Ishikawa (cell line): ENCODE measurements at regions not wholly inside any gene's neighbourhood (a gene's known extent, or its start where the extent isn't known, plus 50 kb on each side); places are given as distances from the start of the nearest gene placed in this dataset.

Experiments
- CEBPB ChIP-seq: IDR thresholded peaks from 2 replicates; pipeline ENCODE4 v1.6.1; 2012
- CREB1 ChIP-seq: IDR thresholded peaks from 2 replicates; pipeline ENCODE4 v1.6.1; 2012; ENCODE audit warnings: low read depth
- EGR1 ChIP-seq: IDR thresholded peaks from 2 replicates; pipeline ENCODE4 v1.6.1; 2012
- EP300 ChIP-seq: IDR thresholded peaks from 2 replicates; pipeline ENCODE4 v1.6.1; 2012; ENCODE audit warnings: borderline replicate concordance
- FOXM1 ChIP-seq: IDR thresholded peaks from 2 replicates; pipeline ENCODE4 v1.6.1; 2012; ENCODE audit warnings: low read depth, borderline replicate concordance
- NFIC ChIP-seq: IDR thresholded peaks from 2 replicates; pipeline ENCODE4 v1.6.1; 2012
- RAD21 ChIP-seq: IDR thresholded peaks from 2 replicates; pipeline ENCODE4 v1.6.1; 2012; ENCODE audit warnings: low read depth
- TAF1 ChIP-seq: IDR thresholded peaks from 2 replicates; pipeline ENCODE4 v1.6.1; 2012; ENCODE audit warnings: low read depth, mild to moderate bottlenecking
- TCF12 ChIP-seq: IDR thresholded peaks from 2 replicates; pipeline ENCODE4 v1.6.1; 2012; ENCODE audit warnings: low read depth
- TEAD4 ChIP-seq: IDR thresholded peaks from 2 replicates; pipeline ENCODE4 v1.6.1; 2012
- YY1 ChIP-seq: IDR thresholded peaks from 2 replicates; pipeline ENCODE4 v1.6.1; 2012; ENCODE audit warnings: low read depth
- ZBTB7A ChIP-seq: IDR thresholded peaks from 2 replicates; pipeline ENCODE4 v1.6.1; 2012; ENCODE audit warnings: low read depth
- TF ChIP-seq, protein P1 (sequence below): IDR thresholded peaks from 2 replicates; pipeline ENCODE4 v1.6.1; 2012; ENCODE audit warnings: low read depth, mild to moderate bottlenecking
- TF ChIP-seq, protein P2 (sequence below): IDR thresholded peaks from 2 replicates; pipeline ENCODE4 v1.6.1; 2012
- TF ChIP-seq, protein P3 (sequence below): IDR thresholded peaks from 2 replicates; pipeline ENCODE4 v1.6.1; 2012

DNA sequence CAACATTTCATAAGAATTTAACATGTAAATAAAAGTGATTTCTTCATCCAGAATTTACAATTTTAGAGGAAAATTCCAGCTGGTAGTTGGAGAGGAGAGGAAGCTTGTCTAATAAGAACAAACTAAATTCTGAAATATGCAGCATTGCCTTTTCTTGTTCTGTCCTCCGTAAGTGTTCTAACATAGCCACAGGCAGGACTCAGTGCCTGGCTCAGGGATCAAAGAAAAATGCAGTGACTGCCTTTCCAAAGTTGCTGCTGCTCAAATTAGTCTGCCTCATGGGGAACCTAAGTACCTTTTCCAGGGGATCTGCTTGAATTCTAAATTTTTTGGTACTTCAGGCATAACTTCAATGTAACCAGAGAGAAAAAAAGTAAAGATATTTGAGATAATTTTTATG, 713.0 kb upstream of the CADM2 start:
- no peak for TF ChIP-seq RAD21
- TF ChIP-seq CEBPB, result no peak
- no peak for TF ChIP-seq TEAD4
- TF ChIP-seq CREB1, result no peak
- TF ChIP-seq, protein P1, sequence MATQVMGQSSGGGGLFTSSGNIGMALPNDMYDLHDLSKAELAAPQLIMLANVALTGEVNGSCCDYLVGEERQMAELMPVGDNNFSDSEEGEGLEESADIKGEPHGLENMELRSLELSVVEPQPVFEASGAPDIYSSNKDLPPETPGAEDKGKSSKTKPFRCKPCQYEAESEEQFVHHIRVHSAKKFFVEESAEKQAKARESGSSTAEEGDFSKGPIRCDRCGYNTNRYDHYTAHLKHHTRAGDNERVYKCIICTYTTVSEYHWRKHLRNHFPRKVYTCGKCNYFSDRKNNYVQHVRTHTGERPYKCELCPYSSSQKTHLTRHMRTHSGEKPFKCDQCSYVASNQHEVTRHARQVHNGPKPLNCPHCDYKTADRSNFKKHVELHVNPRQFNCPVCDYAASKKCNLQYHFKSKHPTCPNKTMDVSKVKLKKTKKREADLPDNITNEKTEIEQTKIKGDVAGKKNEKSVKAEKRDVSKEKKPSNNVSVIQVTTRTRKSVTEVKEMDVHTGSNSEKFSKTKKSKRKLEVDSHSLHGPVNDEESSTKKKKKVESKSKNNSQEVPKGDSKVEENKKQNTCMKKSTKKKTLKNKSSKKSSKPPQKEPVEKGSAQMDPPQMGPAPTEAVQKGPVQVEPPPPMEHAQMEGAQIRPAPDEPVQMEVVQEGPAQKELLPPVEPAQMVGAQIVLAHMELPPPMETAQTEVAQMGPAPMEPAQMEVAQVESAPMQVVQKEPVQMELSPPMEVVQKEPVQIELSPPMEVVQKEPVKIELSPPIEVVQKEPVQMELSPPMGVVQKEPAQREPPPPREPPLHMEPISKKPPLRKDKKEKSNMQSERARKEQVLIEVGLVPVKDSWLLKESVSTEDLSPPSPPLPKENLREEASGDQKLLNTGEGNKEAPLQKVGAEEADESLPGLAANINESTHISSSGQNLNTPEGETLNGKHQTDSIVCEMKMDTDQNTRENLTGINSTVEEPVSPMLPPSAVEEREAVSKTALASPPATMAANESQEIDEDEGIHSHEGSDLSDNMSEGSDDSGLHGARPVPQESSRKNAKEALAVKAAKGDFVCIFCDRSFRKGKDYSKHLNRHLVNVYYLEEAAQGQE, result no peak
- TF ChIP-seq EGR1, result no peak
- no peak for TF ChIP-seq ZBTB7A
- TF ChIP-seq FOXM1, result no peak
- TF ChIP-seq, protein P2, sequence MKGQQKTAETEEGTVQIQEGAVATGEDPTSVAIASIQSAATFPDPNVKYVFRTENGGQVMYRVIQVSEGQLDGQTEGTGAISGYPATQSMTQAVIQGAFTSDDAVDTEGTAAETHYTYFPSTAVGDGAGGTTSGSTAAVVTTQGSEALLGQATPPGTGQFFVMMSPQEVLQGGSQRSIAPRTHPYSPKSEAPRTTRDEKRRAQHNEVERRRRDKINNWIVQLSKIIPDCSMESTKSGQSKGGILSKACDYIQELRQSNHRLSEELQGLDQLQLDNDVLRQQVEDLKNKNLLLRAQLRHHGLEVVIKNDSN, result no peak
- TF ChIP-seq NFIC, result no peak
- no peak for TF ChIP-seq EP300
- no peak for TF ChIP-seq TCF12
- TF ChIP-seq, protein P3, sequence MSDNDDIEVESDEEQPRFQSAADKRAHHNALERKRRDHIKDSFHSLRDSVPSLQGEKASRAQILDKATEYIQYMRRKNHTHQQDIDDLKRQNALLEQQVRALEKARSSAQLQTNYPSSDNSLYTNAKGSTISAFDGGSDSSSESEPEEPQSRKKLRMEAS, result no peak
- TF ChIP-seq TAF1, result no peak
- no peak for TF ChIP-seq YY1

DNA sequence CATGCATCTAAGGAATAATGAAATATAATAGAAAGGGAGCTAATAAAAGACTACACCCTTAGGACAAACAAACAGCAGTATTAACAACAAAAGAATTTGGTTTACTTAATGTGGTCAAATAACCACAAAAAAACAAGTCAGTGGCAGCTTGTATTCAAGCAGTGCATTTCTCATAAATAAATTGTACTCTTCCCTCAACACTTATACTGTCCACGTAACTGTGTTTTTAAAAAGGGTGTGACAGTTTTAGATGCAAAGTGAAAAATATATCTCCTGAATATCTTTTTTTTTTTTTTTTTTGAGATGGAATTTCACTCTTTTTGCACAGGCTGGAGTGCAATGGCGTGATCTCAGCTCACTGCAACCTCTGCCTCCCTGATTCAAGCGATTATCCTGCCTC, 698.2 kb upstream of the CADM2 start:
- TF ChIP-seq EGR1, result no peak
- TF ChIP-seq EP300, result no peak
- TF ChIP-seq TAF1, result no peak
- no peak for TF ChIP-seq CREB1
- TF ChIP-seq ZBTB7A, result no peak
- TF ChIP-seq TCF12, result no peak
- TF ChIP-seq TEAD4, result no peak
- TF ChIP-seq YY1, result no peak
- no peak for TF ChIP-seq FOXM1
- no peak for TF ChIP-seq RAD21
- TF ChIP-seq NFIC, result no peak
- TF ChIP-seq CEBPB, result no peak

DNA sequence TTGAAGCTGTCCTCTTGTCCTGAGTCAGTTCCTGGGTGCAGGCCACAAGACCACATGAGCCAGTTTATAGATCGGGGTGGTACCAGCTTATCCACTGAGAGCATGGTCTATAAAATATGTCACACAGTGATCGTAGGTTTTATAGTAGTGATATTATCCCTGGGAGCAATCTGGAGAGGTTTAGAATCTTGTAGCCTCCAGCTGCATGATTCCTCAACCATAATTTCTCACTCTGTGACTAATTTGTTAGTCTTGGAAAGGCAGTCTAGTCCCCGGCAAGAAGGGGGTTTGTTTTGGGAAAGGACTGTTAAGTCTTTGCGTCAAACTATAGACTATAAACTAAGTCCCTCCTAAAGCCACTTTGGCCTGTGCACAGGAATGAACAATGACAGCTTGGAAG, 693.0 kb upstream of the CADM2 start:
- no peak for TF ChIP-seq RAD21
- TF ChIP-seq, protein P2, result no peak

DNA sequence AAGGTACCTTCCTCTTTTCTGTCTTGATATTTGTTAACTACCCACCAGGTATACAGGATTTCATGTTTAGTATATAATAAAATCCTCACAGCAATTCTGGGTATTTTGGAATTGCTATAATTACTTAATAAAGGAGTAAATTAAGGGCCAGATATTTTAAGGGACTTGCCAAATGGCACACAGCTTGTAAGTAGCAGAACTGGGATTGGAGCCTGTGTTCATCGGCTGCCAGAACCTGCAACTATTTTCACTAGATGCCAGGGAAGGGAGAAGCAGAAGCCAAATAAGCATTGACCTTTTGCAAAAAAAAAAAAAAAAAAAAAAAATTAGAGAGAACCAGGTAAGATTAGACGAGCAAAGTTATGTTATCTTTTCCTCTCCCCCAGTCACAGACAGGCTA, 683.3 kb upstream of the CADM2 start:
- TF ChIP-seq FOXM1 (no peak), TCF12 (no peak), TEAD4 (no peak), TAF1 (no peak), EP300 (no peak), ZBTB7A (no peak), RAD21 (no peak), CREB1 (no peak), NFIC (no peak), YY1 (no peak), CEBPB (no peak), EGR1 (no peak)
- TF ChIP-seq, protein P3, result no peak
- TF ChIP-seq, protein P1, result no peak
- TF ChIP-seq, protein P2, result no peak

DNA sequence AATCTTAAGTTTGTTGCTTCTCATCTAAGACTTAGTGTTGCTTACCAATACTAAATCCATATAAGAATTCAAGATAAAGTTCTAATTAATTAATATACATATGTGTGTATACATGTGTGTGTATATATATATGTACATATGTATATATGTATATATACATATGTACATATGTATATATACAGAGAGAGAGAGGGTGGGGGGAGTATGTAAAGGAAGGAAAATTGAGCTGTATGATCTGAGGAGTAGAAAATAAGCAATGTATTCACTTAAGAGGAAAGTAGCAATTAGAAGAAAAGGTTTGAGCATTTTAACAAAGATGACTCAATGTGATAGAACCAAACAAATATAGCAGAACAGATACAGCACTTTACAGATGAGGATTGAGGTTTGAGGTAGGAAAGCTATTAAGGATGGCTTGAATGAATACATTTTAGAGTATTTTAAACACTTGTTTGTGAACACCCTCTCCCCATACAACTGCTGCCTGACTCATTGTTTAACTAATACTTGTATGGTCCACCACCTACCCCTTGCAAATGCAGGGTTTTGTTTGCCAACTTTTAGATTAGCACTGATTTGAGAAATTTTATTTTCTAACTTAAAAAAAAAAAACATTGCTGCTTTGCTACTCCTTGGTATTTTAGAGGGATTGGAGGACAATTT, 681.1 kb upstream of the CADM2 start:
- TF ChIP-seq TCF12, result no peak
- TF ChIP-seq, protein P3, result no peak
- no peak for TF ChIP-seq EGR1
- no peak for TF ChIP-seq TEAD4
- TF ChIP-seq, protein P2, result no peak
- no peak for TF ChIP-seq CEBPB
- TF ChIP-seq YY1, result no peak
- TF ChIP-seq NFIC, result no peak
- TF ChIP-seq, protein P1, result no peak
- TF ChIP-seq EP300, result no peak
- no peak for TF ChIP-seq ZBTB7A
- TF ChIP-seq TAF1, result no peak
